Stomach (tissue), 4 donors: ENCODE measurements at regions not wholly inside any gene's neighbourhood (a gene's known extent, or its start where the extent isn't known, plus 50 kb on each side); places are given as distances from the start of the nearest gene placed in this dataset.

Experiments
- CTCF ChIP-seq, 7 experiments: fragments of 450-650 bp in 4 of 7; fragments of 200-600 bp in 3 of 7; sonication (generic) in 3 of 7; IDR thresholded peaks; one replicate each; pipeline ENCODE4 v1.5.1; 2016 to 2019; ENCODE audit warnings: antibody characterized with exemption in 7 of 7, control low read depth in 2 of 7, mild to moderate bottlenecking in 1 of 7
- EP300 ChIP-seq: sonication (generic); formaldehyde crosslinking; IDR thresholded peaks from one replicate; pipeline ENCODE4 v1.6.1; 2017; ENCODE audit warnings: antibody characterized with exemption
- POLR2A ChIP-seq, 4 donors: fragments of 450-650 bp; IDR thresholded peaks; one replicate each; pipeline ENCODE4 v1.6.1; 2016; ENCODE audit warnings: antibody characterized with exemption in 4 of 4, control low read depth in 2 of 4, mild to moderate bottlenecking in 1 of 4, moderate library complexity in 1 of 4

DNA sequence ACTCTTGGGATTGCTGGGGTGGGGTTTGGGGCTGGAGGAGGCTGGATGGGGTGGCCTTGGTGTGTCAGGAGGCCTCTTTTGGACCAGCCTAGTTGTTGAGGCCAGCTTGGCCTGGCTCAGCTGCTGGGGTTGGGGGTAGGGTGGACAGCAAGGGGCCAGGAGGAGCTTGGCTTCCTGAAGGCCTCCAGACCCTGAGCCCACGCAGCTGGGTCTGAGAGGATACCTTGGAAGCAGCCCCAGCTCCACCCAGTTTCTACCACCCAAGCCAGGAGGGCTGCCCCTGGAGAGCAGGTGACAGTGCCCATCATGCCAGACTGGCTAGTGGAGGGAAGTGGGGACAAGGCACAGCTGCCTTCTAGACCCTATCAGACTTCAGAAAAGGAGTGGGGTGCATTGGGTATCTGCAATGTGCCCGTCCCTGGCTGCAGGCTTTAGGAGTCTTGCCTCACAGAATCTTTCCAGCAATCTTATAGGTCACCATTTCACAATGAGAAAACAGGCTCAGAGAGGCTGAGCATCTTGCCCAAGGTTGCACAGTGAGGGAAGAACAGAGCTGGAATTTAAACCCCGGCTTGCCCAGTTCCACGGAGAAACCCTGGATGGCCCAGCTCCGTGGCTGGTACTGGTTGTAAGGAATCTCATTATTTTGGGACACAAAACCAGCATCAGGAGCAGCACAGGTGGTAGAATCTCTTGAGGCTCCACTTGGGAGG lies 83.0 kb downstream of the LINGO1 start:
- TF ChIP-seq EP300, result no peak
- TF ChIP-seq CTCF (IDR thresholded peaks at IDR 0.05), result no peak
- no peak for TF ChIP-seq POLR2A (IDR thresholded peaks at IDR 0.05)
